ENCODE measurements at regions not wholly inside any gene's neighbourhood (a gene's known extent, or its start where the extent isn't known, plus 50 kb on each side); places are given as distances from the start of the nearest gene placed in this dataset.

GRCh38 chrX:8284131-8284530, 113.1 kb upstream of the VCX2 start:
- TF ChIP-seq POLR2A (IDR thresholded peaks at IDR 0.05) = no peak
- no peak for TF ChIP-seq CTCF (IDR thresholded peaks at IDR 0.05)
